ENCODE measurements at regions not wholly inside any gene's neighbourhood (a gene's known extent, or its start where the extent isn't known, plus 50 kb on each side); places are given as distances from the start of the nearest gene placed in this dataset.

DNA sequence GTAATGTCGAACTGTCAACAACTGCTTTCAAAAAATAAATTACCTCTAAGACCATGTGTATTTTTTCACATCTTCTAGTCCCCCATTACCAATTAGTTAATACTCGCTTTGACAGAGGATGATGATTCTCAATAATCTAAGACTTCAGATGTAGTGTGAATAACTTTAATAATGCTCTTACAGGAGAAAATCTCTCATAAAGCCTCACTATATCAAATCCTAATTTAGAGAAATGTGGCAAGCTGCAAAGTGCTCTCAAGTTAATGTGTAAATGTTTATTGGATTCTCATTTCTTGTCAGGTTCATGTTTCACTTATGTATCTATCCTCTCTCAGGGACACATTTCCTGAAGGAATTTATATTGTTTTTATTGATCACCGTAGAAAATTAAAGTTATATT lies 223.9 kb downstream of the CDH7 start:
- Mint-ChIP-seq H3K36me3 (ENCODE audit: unreplicated experiment) (no peaks in the 10 kb centered on the region), H3K4me1 (ENCODE audit: unreplicated experiment) (peaks cover 12% of the 10 kb centered on the region), H3K27ac (ENCODE audit: unreplicated experiment) (no peak overlapping the region), H3K27me3 (ENCODE audit: unreplicated experiment) (peaks cover 2% of the 10 kb centered on the region), H3K4me3 (ENCODE audit: unreplicated experiment) (no peak overlapping the region), H3K9me3 (ENCODE audit: unreplicated experiment) (no peaks in the 10 kb centered on the region)
- TF ChIP-seq, protein P1, sequence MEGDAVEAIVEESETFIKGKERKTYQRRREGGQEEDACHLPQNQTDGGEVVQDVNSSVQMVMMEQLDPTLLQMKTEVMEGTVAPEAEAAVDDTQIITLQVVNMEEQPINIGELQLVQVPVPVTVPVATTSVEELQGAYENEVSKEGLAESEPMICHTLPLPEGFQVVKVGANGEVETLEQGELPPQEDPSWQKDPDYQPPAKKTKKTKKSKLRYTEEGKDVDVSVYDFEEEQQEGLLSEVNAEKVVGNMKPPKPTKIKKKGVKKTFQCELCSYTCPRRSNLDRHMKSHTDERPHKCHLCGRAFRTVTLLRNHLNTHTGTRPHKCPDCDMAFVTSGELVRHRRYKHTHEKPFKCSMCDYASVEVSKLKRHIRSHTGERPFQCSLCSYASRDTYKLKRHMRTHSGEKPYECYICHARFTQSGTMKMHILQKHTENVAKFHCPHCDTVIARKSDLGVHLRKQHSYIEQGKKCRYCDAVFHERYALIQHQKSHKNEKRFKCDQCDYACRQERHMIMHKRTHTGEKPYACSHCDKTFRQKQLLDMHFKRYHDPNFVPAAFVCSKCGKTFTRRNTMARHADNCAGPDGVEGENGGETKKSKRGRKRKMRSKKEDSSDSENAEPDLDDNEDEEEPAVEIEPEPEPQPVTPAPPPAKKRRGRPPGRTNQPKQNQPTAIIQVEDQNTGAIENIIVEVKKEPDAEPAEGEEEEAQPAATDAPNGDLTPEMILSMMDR (IDR thresholded peaks at IDR 0.05) = no peak
- DNase-seq (ENCODE audit: extremely low spot score, unreplicated experiment) = no peak

DNA sequence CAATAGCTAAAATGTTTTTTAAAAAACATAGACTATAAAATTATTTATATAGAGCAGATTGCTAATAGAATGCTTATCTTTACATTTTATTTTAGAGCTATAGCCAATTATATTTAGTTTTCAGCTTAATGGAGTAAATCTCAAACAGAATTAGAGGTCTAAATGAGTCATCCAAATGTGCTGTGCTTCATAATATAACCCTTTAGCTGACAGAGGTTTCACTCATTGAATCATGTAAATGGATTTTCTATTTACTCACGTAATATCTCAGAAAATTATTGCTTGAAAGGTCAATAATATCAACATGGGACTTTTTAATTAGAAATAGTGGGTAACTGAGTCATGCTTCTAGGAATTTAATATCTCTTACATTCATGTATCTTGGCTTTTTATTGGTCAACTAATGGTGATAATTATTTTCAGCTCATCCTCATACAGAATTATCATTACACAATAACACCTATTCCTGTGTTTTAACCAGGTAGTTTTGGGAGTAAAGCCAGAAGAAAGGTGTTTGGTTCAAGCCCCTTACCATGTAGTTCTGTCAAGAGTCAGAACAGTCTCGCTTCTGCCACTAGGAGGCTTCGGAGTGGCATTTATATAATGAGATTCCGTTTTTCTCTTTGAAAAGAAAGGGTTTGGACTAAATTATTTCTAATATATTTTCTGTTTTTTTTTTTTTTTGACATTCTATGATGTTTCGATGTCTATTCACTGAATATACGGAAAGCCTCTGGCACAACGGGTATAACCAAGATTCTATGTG lies 217.6 kb downstream of the CDH7 start:
- TF ChIP-seq, protein P1 (IDR thresholded peaks at IDR 0.05) = peak; percentile 43
- Mint-ChIP-seq H3K4me3 (ENCODE audit: unreplicated experiment) (no peak overlapping the region), H3K27ac (ENCODE audit: unreplicated experiment) (no peak overlapping the region), H3K4me1 (ENCODE audit: unreplicated experiment) (no peaks in the 10 kb centered on the region), H3K36me3 (ENCODE audit: unreplicated experiment) (no peaks in the 10 kb centered on the region), H3K27me3 (ENCODE audit: unreplicated experiment) (peaks cover 1% of the 10 kb centered on the region), H3K9me3 (ENCODE audit: unreplicated experiment) (no peaks in the 10 kb centered on the region)
- DNase-seq (ENCODE audit: extremely low spot score, unreplicated experiment) = no peak

DNA sequence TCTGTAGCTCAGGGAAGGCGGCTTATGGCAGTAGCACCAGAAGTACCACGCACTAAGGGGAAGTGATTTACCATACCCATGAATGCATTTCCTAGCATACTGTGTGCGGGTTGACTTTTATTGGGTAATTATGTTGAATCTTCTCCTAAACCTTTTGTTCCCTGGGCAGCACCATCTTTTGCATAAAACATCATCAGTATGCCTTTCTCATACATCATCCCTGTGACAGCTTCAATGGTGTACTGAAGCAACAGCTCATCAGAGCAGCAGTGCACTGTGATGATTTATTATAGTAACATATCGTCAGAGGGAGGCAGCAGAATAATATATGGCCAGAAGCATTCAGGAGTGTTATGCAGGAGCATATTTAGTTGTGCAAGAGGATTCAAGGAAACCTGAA lies 204.9 kb downstream of the CDH7 start:
- Mint-ChIP-seq H3K27me3 (ENCODE audit: unreplicated experiment) (no peaks in the 10 kb centered on the region), H3K4me1 (ENCODE audit: unreplicated experiment) (no peaks in the 10 kb centered on the region), H3K9me3 (ENCODE audit: unreplicated experiment) (no peaks in the 10 kb centered on the region), H3K36me3 (ENCODE audit: unreplicated experiment) (no peaks in the 10 kb centered on the region), H3K4me3 (ENCODE audit: unreplicated experiment) (no peak overlapping the region), H3K27ac (ENCODE audit: unreplicated experiment) (no peak overlapping the region)
- TF ChIP-seq, protein P1 (IDR thresholded peaks at IDR 0.05) = no peak
- no peak for DNase-seq (ENCODE audit: extremely low spot score, unreplicated experiment)

DNA sequence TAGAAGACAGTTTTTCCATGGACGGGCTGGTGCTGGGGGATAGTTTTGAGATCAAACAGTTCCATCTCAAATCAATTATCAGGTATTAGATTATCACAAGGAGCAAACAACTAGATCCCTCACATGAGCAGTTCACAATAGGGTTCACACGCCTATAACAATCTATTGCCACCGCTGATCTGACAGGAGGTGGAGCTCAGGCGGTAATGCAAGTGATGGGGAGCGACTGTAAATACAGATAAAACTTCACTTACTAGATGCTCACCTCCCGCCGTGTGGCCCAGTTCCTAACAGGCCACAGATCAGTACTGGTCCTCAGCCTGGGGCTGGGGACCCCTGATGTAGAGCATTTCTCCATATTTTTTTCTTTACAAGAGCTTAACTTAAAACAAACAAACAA lies 203.6 kb downstream of the CDH7 start:
- DNase-seq (ENCODE audit: extremely low spot score, unreplicated experiment) = no peak
- TF ChIP-seq, protein P1 (IDR thresholded peaks at IDR 0.05) = no peak
- Mint-ChIP-seq H3K4me3 (ENCODE audit: unreplicated experiment) (no peak overlapping the region), H3K27me3 (ENCODE audit: unreplicated experiment) (no peaks in the 10 kb centered on the region), H3K4me1 (ENCODE audit: unreplicated experiment) (no peaks in the 10 kb centered on the region), H3K36me3 (ENCODE audit: unreplicated experiment) (no peaks in the 10 kb centered on the region), H3K9me3 (ENCODE audit: unreplicated experiment) (no peaks in the 10 kb centered on the region), H3K27ac (ENCODE audit: unreplicated experiment) (no peak overlapping the region)

DNA sequence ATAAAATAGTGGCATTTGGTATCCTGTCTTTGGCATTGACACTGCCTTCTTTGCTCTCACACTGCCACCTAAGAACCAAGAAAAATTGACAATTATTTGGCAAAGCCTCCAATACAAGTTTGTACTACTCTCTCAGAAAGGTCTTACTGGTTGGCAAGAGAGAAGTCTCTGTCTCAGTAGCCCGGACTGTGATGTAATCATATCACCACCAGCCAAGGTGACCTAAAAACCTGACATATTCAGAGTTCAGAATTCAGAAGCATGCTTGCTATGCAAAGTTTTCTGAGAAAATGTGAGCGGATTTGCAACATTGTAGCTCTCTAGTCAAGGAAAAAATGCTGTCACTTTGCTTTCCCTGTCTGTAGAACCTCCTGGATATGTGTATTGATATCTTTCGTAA lies 196.0 kb downstream of the CDH7 start:
- no peaks in the 10 kb centered on the region for H3K9me3 Mint-ChIP-seq (ENCODE audit: unreplicated experiment)
- H3K4me3 Mint-ChIP-seq (ENCODE audit: unreplicated experiment) = no peak overlapping the region
- H3K27ac Mint-ChIP-seq (ENCODE audit: unreplicated experiment) = no peak overlapping the region
- DNase-seq (ENCODE audit: extremely low spot score, unreplicated experiment) = no peak
- H3K27me3 Mint-ChIP-seq (ENCODE audit: unreplicated experiment) = no peaks in the 10 kb centered on the region
- no peaks in the 10 kb centered on the region for H3K4me1 Mint-ChIP-seq (ENCODE audit: unreplicated experiment)
- no peaks in the 10 kb centered on the region for H3K36me3 Mint-ChIP-seq (ENCODE audit: unreplicated experiment)
- TF ChIP-seq, protein P1 (IDR thresholded peaks at IDR 0.05) = no peak

Data from osteocyte (in vitro differentiated cells).